ENCODE measurements at regions not wholly inside any gene's neighbourhood (a gene's known extent, or its start where the extent isn't known, plus 50 kb on each side); places are given as distances from the start of the nearest gene placed in this dataset.

DNA sequence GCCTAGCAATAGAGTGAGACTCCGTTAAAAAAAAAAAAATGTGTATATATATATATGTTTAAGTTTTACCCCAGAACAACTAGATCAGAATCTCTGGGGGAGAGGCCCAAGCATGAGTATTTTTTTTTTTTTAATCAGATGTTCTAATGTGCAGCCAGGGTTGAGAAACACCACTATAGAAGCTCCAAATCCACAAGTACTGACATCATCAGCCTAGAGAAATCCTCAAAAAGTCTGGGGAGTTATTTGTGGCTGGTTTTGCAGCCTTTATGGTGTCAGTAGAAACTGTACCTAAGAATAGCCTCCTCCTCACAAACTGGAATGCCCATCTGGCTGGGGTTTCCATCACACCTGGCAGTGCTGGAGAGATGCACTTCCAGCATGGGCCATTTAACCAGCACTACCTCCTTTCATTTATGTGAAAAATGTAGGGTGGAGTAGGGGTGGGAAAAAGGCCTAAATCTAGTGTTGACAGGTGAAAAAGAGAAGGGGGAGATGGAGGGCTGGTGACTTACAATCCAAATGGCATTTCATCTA is 93.5 kb downstream of the CBLL2 start:
- no peak overlapping the region for H3K4me3 ChIP-seq (ENCODE audit: low read depth, low read length)
- DNase-seq (ENCODE audit: low read depth): peak; percentile 48
- TF ChIP-seq, protein P1, sequence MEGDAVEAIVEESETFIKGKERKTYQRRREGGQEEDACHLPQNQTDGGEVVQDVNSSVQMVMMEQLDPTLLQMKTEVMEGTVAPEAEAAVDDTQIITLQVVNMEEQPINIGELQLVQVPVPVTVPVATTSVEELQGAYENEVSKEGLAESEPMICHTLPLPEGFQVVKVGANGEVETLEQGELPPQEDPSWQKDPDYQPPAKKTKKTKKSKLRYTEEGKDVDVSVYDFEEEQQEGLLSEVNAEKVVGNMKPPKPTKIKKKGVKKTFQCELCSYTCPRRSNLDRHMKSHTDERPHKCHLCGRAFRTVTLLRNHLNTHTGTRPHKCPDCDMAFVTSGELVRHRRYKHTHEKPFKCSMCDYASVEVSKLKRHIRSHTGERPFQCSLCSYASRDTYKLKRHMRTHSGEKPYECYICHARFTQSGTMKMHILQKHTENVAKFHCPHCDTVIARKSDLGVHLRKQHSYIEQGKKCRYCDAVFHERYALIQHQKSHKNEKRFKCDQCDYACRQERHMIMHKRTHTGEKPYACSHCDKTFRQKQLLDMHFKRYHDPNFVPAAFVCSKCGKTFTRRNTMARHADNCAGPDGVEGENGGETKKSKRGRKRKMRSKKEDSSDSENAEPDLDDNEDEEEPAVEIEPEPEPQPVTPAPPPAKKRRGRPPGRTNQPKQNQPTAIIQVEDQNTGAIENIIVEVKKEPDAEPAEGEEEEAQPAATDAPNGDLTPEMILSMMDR (conservative IDR thresholded peaks at IDR 0.05; ENCODE audit: low read depth, low read length): no peak

GRCh38 chrX:22366906-22367305 is 94.2 kb downstream of the CBLL2 start:
- TF ChIP-seq, protein P1 (conservative IDR thresholded peaks at IDR 0.05; ENCODE audit: low read depth, low read length): no peak
- no peak overlapping the region for H3K4me3 ChIP-seq (ENCODE audit: low read depth, low read length)
- DNase-seq (ENCODE audit: low read depth): no peak

- DNase-seq (ENCODE audit: low read depth): no peak
- TF ChIP-seq, protein P1 (conservative IDR thresholded peaks at IDR 0.05; ENCODE audit: low read depth, low read length): no peak
- no peak overlapping the region for H3K4me3 ChIP-seq (ENCODE audit: low read depth, low read length)
Observed at GRCh38 chrX:22373094-22373493, 100.4 kb downstream of the CBLL2 start.

- no peak overlapping the region for H3K4me3 ChIP-seq (ENCODE audit: low read depth, low read length)
- TF ChIP-seq, protein P1 (conservative IDR thresholded peaks at IDR 0.05; ENCODE audit: low read depth, low read length): no peak
- no peak for DNase-seq (ENCODE audit: low read depth)
Observed at GRCh38 chrX:22373766-22374165, 101.1 kb downstream of the CBLL2 start.

DNA sequence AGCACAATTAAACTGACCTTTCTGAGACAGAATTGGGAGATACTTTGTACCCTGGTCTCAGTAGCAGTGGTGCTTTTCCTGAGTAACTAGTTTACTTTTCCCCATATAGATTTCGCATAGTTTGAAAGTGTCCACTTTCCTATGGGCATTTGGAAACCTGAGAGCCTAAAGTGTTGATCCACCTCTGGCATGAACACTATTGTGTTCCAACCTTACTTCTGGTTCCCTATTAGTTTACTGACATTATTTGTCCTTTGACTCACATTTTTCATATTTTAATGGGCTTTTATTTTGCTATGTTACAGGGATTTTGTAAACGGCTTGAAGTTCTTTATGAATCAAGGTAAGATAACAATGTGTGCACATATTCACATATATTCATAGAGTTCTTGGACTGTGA is 103.7 kb downstream of the CBLL2 start:
- no peak overlapping the region for H3K4me3 ChIP-seq (ENCODE audit: low read depth, low read length)
- no peak for DNase-seq (ENCODE audit: low read depth)
- TF ChIP-seq, protein P1 (conservative IDR thresholded peaks at IDR 0.05; ENCODE audit: low read depth, low read length): no peak

DNA sequence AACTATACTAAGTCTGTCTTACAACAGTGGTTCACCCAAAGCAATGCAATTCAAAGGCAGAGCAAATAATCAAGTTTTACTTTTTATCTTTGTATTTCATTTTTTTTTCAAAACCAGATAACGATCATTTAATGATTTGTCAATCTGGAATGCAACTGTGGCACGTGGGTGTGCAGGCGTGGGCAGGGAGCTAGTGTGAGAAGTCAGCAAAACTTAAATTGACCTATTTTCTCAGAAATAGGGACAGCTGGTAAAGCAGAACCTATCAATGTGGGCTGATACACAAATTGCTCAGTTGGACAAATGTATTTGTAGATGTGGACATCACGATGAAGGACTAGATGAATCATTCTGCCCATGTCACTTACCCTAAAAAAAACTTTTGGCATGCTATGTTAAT is 105.6 kb downstream of the CBLL2 start:
- H3K4me3 ChIP-seq (ENCODE audit: low read depth, low read length): no peak overlapping the region
- TF ChIP-seq, protein P1 (conservative IDR thresholded peaks at IDR 0.05; ENCODE audit: low read depth, low read length): no peak
- DNase-seq (ENCODE audit: low read depth): no peak

GRCh38 chrX:22383988-22384387 is 111.3 kb downstream of the CBLL2 start:
- no peak overlapping the region for H3K4me3 ChIP-seq (ENCODE audit: low read depth, low read length)
- TF ChIP-seq, protein P1 (conservative IDR thresholded peaks at IDR 0.05; ENCODE audit: low read depth, low read length): peak; percentile 23
- DNase-seq (ENCODE audit: low read depth): no peak
